Activated CD8-positive, alpha-beta T cell treated with anti-CD3 and anti-CD28 coated beads for 36 hours (primary cell): ENCODE measurements at regions not wholly inside any gene's neighbourhood (a gene's known extent, or its start where the extent isn't known, plus 50 kb on each side); places are given as distances from the start of the nearest gene placed in this dataset.
A peak's percentile ranks its signal among the peaks of the same experiment; 100 is the strongest.

ENCODE experiments used
- ATAC-seq: fragments of 200-7000 bp; cut with Tn5 transposase; one replicate; pipeline ENCODE4 v1.10.0; 2021; ENCODE audit warnings: mild to moderate bottlenecking, moderate library complexity
- CTCF ChIA-PET: fragments of 350-600 bp; sonication (Branson Sonifier 250); formaldehyde crosslinking; loops from one replicate; lab custom pipeline; 2021; ENCODE audit warnings: antibody characterized with exemption; lab: Charles Lee
- POLR2A ChIA-PET: fragments of 350-600 bp; sonication (Branson Sonifier 250); formaldehyde crosslinking; loops from one replicate; lab custom pipeline; 2021; ENCODE audit warnings: antibody characterized with exemption; lab: Charles Lee
- DNase-seq: peaks from one replicate; pipeline ENCODE4 v3.0.0-alpha.2; 2020
- H3K27ac Mint-ChIP-seq: one replicate; pipeline ENCODE4 v1.8.0; 2021; ENCODE audit warnings: mild to moderate bottlenecking, mixed read lengths
- H3K27me3 Mint-ChIP-seq: one replicate; pipeline ENCODE4 v1.8.0; 2021; ENCODE audit warnings: mixed read lengths
- H3K36me3 Mint-ChIP-seq: one replicate; pipeline ENCODE4 v1.8.0; 2021; ENCODE audit warnings: low read depth, mixed read lengths
- H3K4me1 Mint-ChIP-seq: one replicate; pipeline ENCODE4 v1.8.0; 2021; ENCODE audit warnings: low read depth, mixed read lengths
- H3K4me3 Mint-ChIP-seq: one replicate; pipeline ENCODE4 v1.8.0; 2021; ENCODE audit warnings: mild to moderate bottlenecking, moderate library complexity, mixed read lengths
- H3K9me3 Mint-ChIP-seq: one replicate; pipeline ENCODE4 v1.8.0; 2021; ENCODE audit warnings: mixed read lengths
- intact Hi-C: fragments of 100-400 bp; cut with micrococcal nuclease; formaldehyde crosslinking; loops from one replicate; pipeline ENCODE4 v1.10.0; 2022
- TF ChIP-seq, protein P1 (sequence below): fragments of 200-600 bp; IDR thresholded peaks from one replicate; pipeline ENCODE4 v1.8.0; 2022; ENCODE audit warnings: antibody characterized with exemption, mild to moderate bottlenecking

DNA sequence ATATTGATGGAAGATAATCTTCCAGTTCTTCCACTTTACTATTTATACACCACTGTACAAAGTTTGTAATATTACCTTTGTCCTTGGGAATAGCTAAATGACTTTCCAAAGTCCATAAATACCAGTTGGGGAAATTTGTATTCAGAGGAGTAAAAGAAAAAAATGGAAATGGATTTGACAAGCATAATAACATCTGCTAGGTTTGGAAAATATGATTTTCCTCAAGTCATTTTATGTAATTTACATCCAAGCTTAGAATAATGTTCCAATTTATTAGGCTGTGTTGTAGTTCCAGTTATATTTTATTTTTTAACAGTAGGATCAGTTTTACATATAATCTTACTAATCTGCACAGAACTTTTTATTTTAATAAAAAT, 563.0 kb upstream of the PKDCC start:
- ATAC-seq (no peak), DNase-seq (no peak)
- TF ChIP-seq, protein P1, sequence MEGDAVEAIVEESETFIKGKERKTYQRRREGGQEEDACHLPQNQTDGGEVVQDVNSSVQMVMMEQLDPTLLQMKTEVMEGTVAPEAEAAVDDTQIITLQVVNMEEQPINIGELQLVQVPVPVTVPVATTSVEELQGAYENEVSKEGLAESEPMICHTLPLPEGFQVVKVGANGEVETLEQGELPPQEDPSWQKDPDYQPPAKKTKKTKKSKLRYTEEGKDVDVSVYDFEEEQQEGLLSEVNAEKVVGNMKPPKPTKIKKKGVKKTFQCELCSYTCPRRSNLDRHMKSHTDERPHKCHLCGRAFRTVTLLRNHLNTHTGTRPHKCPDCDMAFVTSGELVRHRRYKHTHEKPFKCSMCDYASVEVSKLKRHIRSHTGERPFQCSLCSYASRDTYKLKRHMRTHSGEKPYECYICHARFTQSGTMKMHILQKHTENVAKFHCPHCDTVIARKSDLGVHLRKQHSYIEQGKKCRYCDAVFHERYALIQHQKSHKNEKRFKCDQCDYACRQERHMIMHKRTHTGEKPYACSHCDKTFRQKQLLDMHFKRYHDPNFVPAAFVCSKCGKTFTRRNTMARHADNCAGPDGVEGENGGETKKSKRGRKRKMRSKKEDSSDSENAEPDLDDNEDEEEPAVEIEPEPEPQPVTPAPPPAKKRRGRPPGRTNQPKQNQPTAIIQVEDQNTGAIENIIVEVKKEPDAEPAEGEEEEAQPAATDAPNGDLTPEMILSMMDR = no peak
- Mint-ChIP-seq H3K4me1 (no peaks in the 10 kb centered on the region), H3K9me3 (no peaks in the 10 kb centered on the region), H3K36me3 (no peaks in the 10 kb centered on the region), H3K27ac (no peak overlapping the region), H3K4me3 (no peak overlapping the region), H3K27me3 (no peaks in the 10 kb centered on the region)
- POLR2A ChIA-PET = no interaction called here
- intact Hi-C loops = no loop called here
- CTCF ChIA-PET = no interaction called here

DNA sequence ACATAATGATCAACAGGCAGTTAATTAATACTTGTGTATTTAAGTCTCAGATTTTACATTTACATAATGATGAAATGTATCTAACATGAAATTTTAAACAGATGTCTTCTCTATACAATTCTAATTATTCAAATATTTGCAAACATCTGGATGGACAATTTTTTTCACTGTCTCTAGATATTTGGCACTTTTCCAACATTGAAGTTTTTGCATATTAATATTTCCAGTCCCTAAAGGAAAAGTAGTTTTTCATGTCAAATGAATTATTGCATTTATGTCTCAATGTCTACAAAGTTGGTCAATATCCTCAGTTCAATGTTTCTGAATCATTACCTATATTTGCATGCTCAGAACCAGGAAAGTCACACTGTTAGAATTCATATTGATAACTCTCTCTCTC, 560.9 kb upstream of the PKDCC start:
- Mint-ChIP-seq H3K27me3 (no peaks in the 10 kb centered on the region), H3K4me3 (no peak overlapping the region), H3K36me3 (no peaks in the 10 kb centered on the region), H3K27ac (no peak overlapping the region), H3K9me3 (peaks cover 2% of the 10 kb centered on the region), H3K4me1 (no peaks in the 10 kb centered on the region)
- no peak for ATAC-seq
- POLR2A ChIA-PET = no interaction called here
- intact Hi-C loops = no loop called here
- no peak for DNase-seq
- TF ChIP-seq, protein P1 = no peak
- CTCF ChIA-PET = no interaction called here

DNA sequence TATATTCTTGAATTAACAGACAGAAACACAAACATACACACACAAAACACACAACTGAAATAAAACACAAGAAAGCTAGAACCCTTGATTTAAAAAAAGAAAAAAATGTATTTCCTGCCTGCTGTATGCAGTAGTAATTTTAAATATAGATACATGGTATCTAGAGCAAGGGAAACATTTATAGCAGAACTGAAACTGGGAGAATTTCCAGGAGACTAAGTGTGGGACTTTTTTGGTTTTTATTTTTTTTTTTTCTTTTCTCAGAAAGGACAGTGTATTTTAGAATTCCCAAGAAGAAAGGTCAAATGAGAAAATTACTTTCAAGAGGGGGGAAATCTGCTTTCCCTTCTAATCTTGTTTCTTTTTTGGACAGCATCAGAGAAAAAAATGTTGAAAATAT, 558.9 kb upstream of the PKDCC start:
- intact Hi-C loops = no loop called here
- ChIA-PET POLR2A (no interaction called here), CTCF (no interaction called here)
- Mint-ChIP-seq H3K9me3 (peaks cover 7% of the 10 kb centered on the region), H3K27ac (no peak overlapping the region), H3K36me3 (no peaks in the 10 kb centered on the region), H3K4me1 (no peaks in the 10 kb centered on the region), H3K27me3 (no peaks in the 10 kb centered on the region), H3K4me3 (no peak overlapping the region)
- TF ChIP-seq, protein P1 = no peak
- ATAC-seq (no peak), DNase-seq (no peak)

DNA sequence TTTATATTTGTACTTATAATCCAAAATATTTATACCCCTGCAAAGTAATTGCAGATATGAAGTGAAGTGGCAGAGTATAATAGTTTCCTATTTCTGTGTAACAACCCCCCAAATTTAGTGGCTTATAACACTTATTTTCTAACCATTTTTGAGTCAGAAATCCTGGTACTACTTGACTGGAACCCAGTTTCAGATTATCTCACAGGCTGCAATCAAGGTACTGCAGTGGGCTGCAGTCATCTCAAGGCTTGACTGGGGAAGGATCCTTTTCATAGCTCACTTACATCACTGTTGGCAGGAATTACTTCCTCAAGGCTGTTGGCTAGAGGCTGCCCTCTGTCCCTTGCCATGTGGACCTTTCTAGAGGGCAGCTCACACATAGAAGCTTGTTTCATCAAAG, 558.2 kb upstream of the PKDCC start:
- intact Hi-C loops = no loop called here
- no peaks in the 10 kb centered on the region for H3K4me1 Mint-ChIP-seq
- no peaks in the 10 kb centered on the region for H3K27me3 Mint-ChIP-seq
- no peak overlapping the region for H3K4me3 Mint-ChIP-seq
- no peaks in the 10 kb centered on the region for H3K36me3 Mint-ChIP-seq
- ATAC-seq = no peak
- DNase-seq = no peak
- ChIA-PET CTCF (no interaction called here), POLR2A (no interaction called here)
- TF ChIP-seq, protein P1 = no peak
- peaks cover 12% of the 10 kb centered on the region for H3K9me3 Mint-ChIP-seq
- H3K27ac Mint-ChIP-seq = no peak overlapping the region

DNA sequence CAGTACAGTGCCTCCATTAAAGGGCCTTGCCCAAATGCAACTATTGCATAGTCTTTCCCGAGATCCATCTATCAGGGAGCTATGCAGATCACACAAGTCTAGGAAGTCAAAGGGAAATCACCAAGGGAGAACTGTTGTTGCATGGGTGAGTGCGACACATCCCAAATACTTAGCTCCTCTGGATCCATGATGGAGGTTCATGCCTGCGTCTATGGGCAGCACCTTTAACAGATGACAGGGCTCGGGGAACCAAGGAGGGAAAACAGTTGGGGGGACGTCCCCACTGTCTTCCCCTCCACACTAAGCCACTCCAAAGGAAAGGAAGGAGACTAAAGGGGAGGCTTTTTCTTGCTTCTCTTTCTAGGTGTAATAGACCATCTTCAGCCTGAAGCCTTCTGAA, 552.8 kb upstream of the PKDCC start:
- H3K4me1 Mint-ChIP-seq = no peaks in the 10 kb centered on the region
- POLR2A ChIA-PET = no interaction called here
- peak; percentile 8 for DNase-seq
- H3K27ac Mint-ChIP-seq = no peak overlapping the region
- no peak overlapping the region for H3K4me3 Mint-ChIP-seq
- intact Hi-C loops = no loop called here
- no peak for ATAC-seq
- no peaks in the 10 kb centered on the region for H3K27me3 Mint-ChIP-seq
- H3K36me3 Mint-ChIP-seq = peaks cover 4% of the 10 kb centered on the region
- peaks cover 39% of the 10 kb centered on the region for H3K9me3 Mint-ChIP-seq
- TF ChIP-seq, protein P1 = no peak
- CTCF ChIA-PET = no interaction called here
